Prostate gland (tissue), 2 donors: ENCODE measurements at regions not wholly inside any gene's neighbourhood (a gene's known extent, or its start where the extent isn't known, plus 50 kb on each side); places are given as distances from the start of the nearest gene placed in this dataset.

ENCODE experiments used
- POLR2A ChIP-seq: fragments of 450-650 bp; IDR thresholded peaks from one replicate; pipeline ENCODE4 v1.6.1; 2016; ENCODE audit warnings: antibody characterized with exemption, mild to moderate bottlenecking
- TF ChIP-seq, protein P1 (sequence below), 4 experiments: fragments of 200-600 bp in 2 of 4; fragments of 450-650 bp in 2 of 4; sonication (generic) in 2 of 4; IDR thresholded peaks; 1 replicate in 3 of 4; 2 replicates in 1 of 4; pipeline ENCODE4 v1.5.1; 2016 to 2019; ENCODE audit warnings: antibody characterized with exemption in 4 of 4, mild to moderate bottlenecking in 2 of 4, moderate library complexity in 2 of 4

DNA sequence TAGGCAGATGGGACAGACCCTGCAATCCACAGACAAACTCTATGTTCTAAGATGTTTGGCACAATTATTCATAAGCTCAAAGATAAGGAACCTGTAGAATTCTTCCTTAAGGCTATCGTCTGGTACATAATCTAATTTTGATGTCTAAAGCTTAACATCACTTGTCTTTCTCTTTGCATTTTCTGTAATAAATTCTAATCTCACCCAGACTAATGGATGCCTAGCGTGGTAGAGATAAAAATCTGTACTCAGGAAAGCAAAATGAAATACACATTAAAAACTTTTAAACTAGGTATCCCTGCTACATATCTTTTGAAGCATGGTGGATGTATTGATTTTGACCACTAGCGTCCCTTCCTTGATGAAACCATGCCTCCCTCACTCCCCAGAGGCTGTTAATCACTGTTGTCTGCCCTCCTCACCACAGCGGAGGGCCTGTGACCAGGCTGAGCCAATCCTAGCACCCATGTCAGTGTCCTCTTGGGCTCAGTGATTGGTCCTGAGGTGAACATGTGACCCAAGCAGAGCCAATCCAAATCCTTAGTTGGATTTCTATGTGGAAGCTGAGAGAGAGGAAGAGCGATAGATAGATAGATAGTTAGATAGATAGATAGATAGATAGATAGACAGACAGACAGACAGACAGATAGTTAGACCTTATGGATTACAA is 82.2 kb upstream of the GRK3 start:
- TF ChIP-seq, protein P1, sequence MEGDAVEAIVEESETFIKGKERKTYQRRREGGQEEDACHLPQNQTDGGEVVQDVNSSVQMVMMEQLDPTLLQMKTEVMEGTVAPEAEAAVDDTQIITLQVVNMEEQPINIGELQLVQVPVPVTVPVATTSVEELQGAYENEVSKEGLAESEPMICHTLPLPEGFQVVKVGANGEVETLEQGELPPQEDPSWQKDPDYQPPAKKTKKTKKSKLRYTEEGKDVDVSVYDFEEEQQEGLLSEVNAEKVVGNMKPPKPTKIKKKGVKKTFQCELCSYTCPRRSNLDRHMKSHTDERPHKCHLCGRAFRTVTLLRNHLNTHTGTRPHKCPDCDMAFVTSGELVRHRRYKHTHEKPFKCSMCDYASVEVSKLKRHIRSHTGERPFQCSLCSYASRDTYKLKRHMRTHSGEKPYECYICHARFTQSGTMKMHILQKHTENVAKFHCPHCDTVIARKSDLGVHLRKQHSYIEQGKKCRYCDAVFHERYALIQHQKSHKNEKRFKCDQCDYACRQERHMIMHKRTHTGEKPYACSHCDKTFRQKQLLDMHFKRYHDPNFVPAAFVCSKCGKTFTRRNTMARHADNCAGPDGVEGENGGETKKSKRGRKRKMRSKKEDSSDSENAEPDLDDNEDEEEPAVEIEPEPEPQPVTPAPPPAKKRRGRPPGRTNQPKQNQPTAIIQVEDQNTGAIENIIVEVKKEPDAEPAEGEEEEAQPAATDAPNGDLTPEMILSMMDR (IDR thresholded peaks at IDR 0.05): no peak
- TF ChIP-seq POLR2A: no peak
